Esophagus squamous epithelium (tissue), 5 donors: ENCODE measurements at regions not wholly inside any gene's neighbourhood (a gene's known extent, or its start where the extent isn't known, plus 50 kb on each side); places are given as distances from the start of the nearest gene placed in this dataset.
"Not testable (repeated sequence)": the region's sequence is repeated elsewhere in the genome, so short reads cannot be mapped to it uniquely, and the experiment has no call there.

Experiments
- DNase-seq: peaks from one replicate; lab custom pipeline; 2025; lab: John Stamatoyannopoulos, UW
- H3K27ac ChIP-seq, 4 donors: fragments of 200-600 bp; sonication (generic); one replicate each; pipeline ENCODE4 v1.5.1; 2016 to 2019; ENCODE audit warnings: mild to moderate bottlenecking in 1 of 4
- H3K27me3 ChIP-seq, 4 donors: fragments of 200-600 bp; sonication (generic); 1 replicate in 3 of 4; 2 replicates in 1 of 4; pipeline versions ENCODE4 v1.5.1 to v1.6.0; 2017 to 2021; ENCODE audit warnings: antibody characterized with exemption in 1 of 4
- H3K36me3 ChIP-seq, 3 donors: fragments of 200-600 bp; sonication (generic); one replicate each; pipeline ENCODE4 v1.5.1; 2016 to 2019
- H3K4me1 ChIP-seq, 3 donors: fragments of 200-600 bp; sonication (generic); one replicate each; pipeline ENCODE4 v1.5.1; 2017 to 2019
- H3K4me3 ChIP-seq, 4 donors: fragments of 200-600 bp; sonication (generic); 1 replicate in 3 of 4; 2 replicates in 1 of 4; pipeline ENCODE4 v1.5.1; 2016 to 2019; ENCODE audit warnings: mild to moderate bottlenecking in 2 of 4, moderate library complexity in 1 of 4
- H3K9me3 ChIP-seq, 3 donors: fragments of 200-600 bp; sonication (generic); one replicate each; pipeline ENCODE4 v1.5.1; 2016 to 2019
- CTCF ChIP-seq, 6 experiments: fragments of 450-650 bp in 4 of 6; fragments of 200-600 bp in 2 of 6; sonication (generic) in 2 of 6; IDR thresholded peaks; one replicate each; pipeline ENCODE4 v1.5.1; 2016 to 2019; ENCODE audit warnings: antibody characterized with exemption in 6 of 6, mild to moderate bottlenecking in 4 of 6, moderate library complexity in 4 of 6
- POLR2A ChIP-seq, 4 donors: fragments of 450-650 bp; IDR thresholded peaks; one replicate each; pipeline ENCODE4 v1.6.1; 2017; ENCODE audit warnings: antibody characterized with exemption in 4 of 4, mild to moderate bottlenecking in 4 of 4, moderate library complexity in 3 of 4
- WGBS, 2 donors: methylation state at CpG; one replicate each; pipeline ENCODE4 v1.1.5; 2018; 5-methylcytosine and 5-hydroxymethylcytosine counted together
- intact Hi-C: fragments of 100-400 bp; cut with DNase I; formaldehyde crosslinking; loops from one replicate; pipeline ENCODE4 v1.15.0; 2022
- donor health status: DM: yes; HTN: yes; CAD: no.

GRCh38 chr20:5393218-5393870 lies 76.6 kb upstream of the PROKR2 start:
- TF ChIP-seq CTCF (IDR thresholded peaks at IDR 0.05): no peak
- no peak for TF ChIP-seq POLR2A (IDR thresholded peaks at IDR 0.05)
- H3K9me3 ChIP-seq: no peaks in the 10 kb centered on the region
- H3K27ac ChIP-seq: no peak overlapping the region
- no peak for DNase-seq
- intact Hi-C loops: no loop called here
- H3K4me1 ChIP-seq: no peaks in the 10 kb centered on the region
- H3K27me3 ChIP-seq: no peaks in the 10 kb centered on the region
- WGBS, 2 donors: 31 to 76% methylated on average over 2 to 3 of the region's 3 CpGs
- H3K4me3 ChIP-seq: no peak overlapping the region
- no peaks in the 10 kb centered on the region for H3K36me3 ChIP-seq

GRCh38 chr20:5390720-5391119 lies 74.0 kb upstream of the PROKR2 start:
- no peak for TF ChIP-seq CTCF (IDR thresholded peaks at IDR 0.05)
- no peak for TF ChIP-seq POLR2A (IDR thresholded peaks at IDR 0.05)
- Histone ChIP-seq H3K4me1 (no peaks in the 10 kb centered on the region), H3K9me3 (no peaks in the 10 kb centered on the region), H3K27me3 (no peaks in the 10 kb centered on the region), H3K36me3 (no peaks in the 10 kb centered on the region), H3K4me3 (no peak overlapping the region), H3K27ac (no peak overlapping the region)
- intact Hi-C loops: no loop called here
- 29 to 37% methylated on average over 3 of the region's 3 CpGs for WGBS, 2 donors
- DNase-seq: no peak

DNA sequence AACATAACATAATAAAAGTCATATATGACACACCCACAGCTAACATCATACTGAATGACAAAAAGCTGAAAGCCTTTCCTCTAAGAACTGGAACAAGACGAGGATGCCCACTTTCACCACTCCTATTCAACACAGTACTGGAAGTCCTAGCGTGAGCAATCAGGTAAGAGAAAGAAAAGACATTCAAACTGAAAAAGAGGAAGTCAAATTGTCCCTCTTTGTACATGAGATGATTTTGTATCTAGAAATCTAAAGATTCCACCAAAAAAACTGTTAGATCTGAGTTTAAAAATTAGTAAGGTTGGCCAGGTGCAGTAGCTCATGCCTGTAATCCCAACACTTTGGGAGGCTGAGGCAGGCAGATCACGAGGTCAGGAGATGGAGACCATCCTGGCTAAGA lies 70.1 kb upstream of the PROKR2 start:
- H3K4me3 ChIP-seq, H3K9me3 ChIP-seq, DNase-seq, H3K27ac ChIP-seq, H3K36me3 ChIP-seq, intact Hi-C loops, H3K4me1 ChIP-seq, H3K27me3 ChIP-seq: not testable (repeated sequence)
- WGBS, 2 donors: 59 to 63% methylated on average over 3 of the region's 3 CpGs

- H3K4me3 ChIP-seq, H3K36me3 ChIP-seq, intact Hi-C loops, H3K9me3 ChIP-seq, H3K27ac ChIP-seq, DNase-seq, H3K27me3 ChIP-seq, H3K4me1 ChIP-seq: not testable (repeated sequence)
- WGBS, 2 donors: 86 to 88% methylated on average over 7 of the region's 7 CpGs
Observed at GRCh38 chr20:5381527-5381926, 64.8 kb upstream of the PROKR2 start.

- DNase-seq: no peak
- Histone ChIP-seq H3K27ac (no peak overlapping the region), H3K9me3 (no peaks in the 10 kb centered on the region), H3K4me1 (no peaks in the 10 kb centered on the region), H3K4me3 (no peak overlapping the region), H3K36me3 (no peaks in the 10 kb centered on the region), H3K27me3 (no peaks in the 10 kb centered on the region)
- intact Hi-C loops: no loop called here
- WGBS, 2 donors: 44 to 53% methylated on average over 1 of the region's 1 CpG
- TF ChIP-seq POLR2A (IDR thresholded peaks at IDR 0.05): no peak
Observed at GRCh38 chr20:5377484-5377883, 60.7 kb upstream of the PROKR2 start.

DNA sequence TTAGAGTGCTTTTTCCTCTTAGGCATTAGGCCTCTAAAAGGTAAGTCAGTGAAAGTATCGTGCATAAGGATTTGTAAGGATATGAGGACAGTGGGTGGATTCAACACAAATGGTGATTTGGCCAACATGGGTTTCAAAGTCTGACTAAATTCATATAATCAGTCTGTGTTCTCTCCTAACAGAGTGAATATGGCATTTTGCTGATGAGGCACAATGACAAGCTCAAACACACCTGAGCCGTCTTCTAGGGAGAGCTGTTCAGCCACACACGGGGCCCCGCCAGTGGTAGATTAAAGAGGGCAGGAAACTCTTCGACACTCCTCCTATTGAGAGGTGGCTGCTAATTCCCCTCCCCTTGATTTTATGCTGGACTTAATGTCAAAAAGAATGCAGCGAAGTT lies 59.5 kb upstream of the PROKR2 start:
- no peaks in the 10 kb centered on the region for H3K27me3 ChIP-seq
- DNase-seq: no peak
- no peak overlapping the region for H3K27ac ChIP-seq
- TF ChIP-seq CTCF (IDR thresholded peaks at IDR 0.05) (no peak), POLR2A (IDR thresholded peaks at IDR 0.05) (no peak)
- no peak overlapping the region for H3K4me3 ChIP-seq
- no peaks in the 10 kb centered on the region for H3K4me1 ChIP-seq
- WGBS, 2 donors: 64 to 74% methylated on average over 4 to 6 of the region's 6 CpGs
- intact Hi-C loops: no loop called here
- H3K9me3 ChIP-seq: no peaks in the 10 kb centered on the region
- no peaks in the 10 kb centered on the region for H3K36me3 ChIP-seq

DNA sequence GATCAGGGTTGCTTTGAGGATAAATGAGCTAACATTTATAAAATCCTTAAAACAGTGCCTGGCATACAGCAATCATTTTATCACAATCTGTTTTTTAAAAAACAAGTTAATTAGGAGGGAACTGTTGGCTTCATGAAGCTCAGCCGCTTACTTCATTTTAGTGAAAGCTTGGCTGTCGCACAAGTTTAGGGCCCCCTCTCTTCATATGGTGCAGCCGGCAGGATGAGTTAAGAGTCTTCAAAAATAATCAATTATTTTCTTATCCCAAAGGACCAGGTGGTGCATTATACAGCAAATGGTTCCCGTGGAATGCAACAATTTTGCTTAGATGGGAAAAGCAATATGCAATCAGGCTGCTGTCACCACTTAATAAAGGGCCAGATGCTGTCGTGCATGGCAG lies 57.4 kb upstream of the PROKR2 start:
- no peak overlapping the region for H3K27ac ChIP-seq
- 66 to 80% methylated on average over 4 to 5 of the region's 5 CpGs for WGBS, 2 donors
- intact Hi-C loops: no loop called here

More for the DNA sequence above, 57.4 kb upstream of the PROKR2 start:
- no peak for DNase-seq
- Histone ChIP-seq H3K4me1 (no peaks in the 10 kb centered on the region), H3K9me3 (no peaks in the 10 kb centered on the region), H3K36me3 (no peaks in the 10 kb centered on the region), H3K4me3 (no peak overlapping the region), H3K27me3 (no peaks in the 10 kb centered on the region)
- TF ChIP-seq POLR2A (IDR thresholded peaks at IDR 0.05) (no peak), CTCF (IDR thresholded peaks at IDR 0.05) (no peak)
